ENCODE measurements at regions not wholly inside any gene's neighbourhood (a gene's known extent, or its start where the extent isn't known, plus 50 kb on each side); places are given as distances from the start of the nearest gene placed in this dataset.

DNA sequence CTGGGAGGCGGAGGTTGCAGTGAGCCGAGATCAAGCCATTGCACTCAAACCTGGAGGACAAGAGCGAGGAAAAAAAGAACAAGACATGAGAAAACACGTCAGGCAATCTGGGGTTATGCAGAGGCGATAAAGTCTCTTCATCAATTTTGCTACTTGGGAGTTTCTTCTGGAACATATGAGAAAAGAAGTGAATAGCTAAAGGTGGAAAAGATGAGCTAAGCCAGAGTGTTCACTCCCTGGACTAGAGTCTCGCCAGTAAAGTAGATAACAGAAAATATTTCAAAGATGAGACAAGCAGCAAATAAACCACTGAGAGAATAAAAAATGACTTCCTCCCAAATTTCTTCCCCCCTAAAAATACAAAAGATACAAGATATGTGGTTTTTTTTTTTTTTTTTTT lies 188.4 kb upstream of the HES1 start:
- Histone ChIP-seq H3K9me3 (ENCODE audit: control insufficient read depth in 1 of 2, insufficient read depth in 1 of 2, low read depth in 1 of 2, low read length in 2 of 2) (no peaks in the 10 kb centered on the region), H3K4me1 (ENCODE audit: control insufficient read depth in 1 of 2, insufficient read depth in 2 of 2, low read length in 2 of 2) (peaks cover 14 to 48% of the 10 kb centered on the region in 2 experiments), H3K4me3 (replicated peaks in 1 of 2; ENCODE audit: low read depth in 1 of 2, low read length in 2 of 2) (no peak overlapping the region), H3K9me2 (ENCODE audit: insufficient read depth) (no peaks in the 10 kb centered on the region), H3K9ac (ENCODE audit: low read length) (no peak overlapping the region), H3K27ac (ENCODE audit: low read depth, low read length) (no peak overlapping the region), H4K20me1 (ENCODE audit: insufficient read depth) (no peaks in the 10 kb centered on the region), H3K4me2 (ENCODE audit: low read length) (peak overlapping the region; percentile 43), H3K79me2 (ENCODE audit: insufficient read depth, low read length) (no peaks in the 10 kb centered on the region), H3K27me3 (ENCODE audit: insufficient read depth, low read length) (peaks cover 8% of the 10 kb centered on the region; the same call in 1 of the 2 replicates), H2AFZ (ENCODE audit: low read depth, low read length, poor library complexity, severe bottlenecking) (no peak overlapping the region), H3K36me3 (ENCODE audit: control insufficient read depth in 1 of 2, insufficient read depth in 2 of 2, low read length in 2 of 2) (no peaks in the 10 kb centered on the region)
- intact Hi-C loops (cut with micrococcal nuclease) = no loop called here
- POLR2A ChIA-PET = interaction anchor here (0.7 kb wide), 1 partner anchor 311 kb away, joined by 4 read pairs; no protein-coding TSS in a partner anchor
- TF ChIP-seq, protein P1, sequence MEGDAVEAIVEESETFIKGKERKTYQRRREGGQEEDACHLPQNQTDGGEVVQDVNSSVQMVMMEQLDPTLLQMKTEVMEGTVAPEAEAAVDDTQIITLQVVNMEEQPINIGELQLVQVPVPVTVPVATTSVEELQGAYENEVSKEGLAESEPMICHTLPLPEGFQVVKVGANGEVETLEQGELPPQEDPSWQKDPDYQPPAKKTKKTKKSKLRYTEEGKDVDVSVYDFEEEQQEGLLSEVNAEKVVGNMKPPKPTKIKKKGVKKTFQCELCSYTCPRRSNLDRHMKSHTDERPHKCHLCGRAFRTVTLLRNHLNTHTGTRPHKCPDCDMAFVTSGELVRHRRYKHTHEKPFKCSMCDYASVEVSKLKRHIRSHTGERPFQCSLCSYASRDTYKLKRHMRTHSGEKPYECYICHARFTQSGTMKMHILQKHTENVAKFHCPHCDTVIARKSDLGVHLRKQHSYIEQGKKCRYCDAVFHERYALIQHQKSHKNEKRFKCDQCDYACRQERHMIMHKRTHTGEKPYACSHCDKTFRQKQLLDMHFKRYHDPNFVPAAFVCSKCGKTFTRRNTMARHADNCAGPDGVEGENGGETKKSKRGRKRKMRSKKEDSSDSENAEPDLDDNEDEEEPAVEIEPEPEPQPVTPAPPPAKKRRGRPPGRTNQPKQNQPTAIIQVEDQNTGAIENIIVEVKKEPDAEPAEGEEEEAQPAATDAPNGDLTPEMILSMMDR (IDR thresholded peaks at IDR 0.05 in 2 of 3, conservative IDR thresholded peaks at IDR 0.05 in 1 of 3; ENCODE audit: borderline replicate concordance in 1 of 3, insufficient read depth in 1 of 3, low read depth in 2 of 3, low read length in 2 of 3) = no peak
- TF ChIP-seq, protein P2, sequence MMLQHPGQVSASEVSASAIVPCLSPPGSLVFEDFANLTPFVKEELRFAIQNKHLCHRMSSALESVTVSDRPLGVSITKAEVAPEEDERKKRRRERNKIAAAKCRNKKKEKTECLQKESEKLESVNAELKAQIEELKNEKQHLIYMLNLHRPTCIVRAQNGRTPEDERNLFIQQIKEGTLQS (IDR thresholded peaks at IDR 0.05) = no peak
- TF ChIP-seq SP1 (IDR thresholded peaks at IDR 0.05; ENCODE audit: low read depth) (no peak), CEBPB (IDR thresholded peaks at IDR 0.05; ENCODE audit: low read depth) (no peak), TCF7L2 (IDR thresholded peaks at IDR 0.05; ENCODE audit: borderline replicate concordance, extremely low read depth, insufficient read depth, insufficient read length) (no peak)
- TF ChIP-seq, protein P3, sequence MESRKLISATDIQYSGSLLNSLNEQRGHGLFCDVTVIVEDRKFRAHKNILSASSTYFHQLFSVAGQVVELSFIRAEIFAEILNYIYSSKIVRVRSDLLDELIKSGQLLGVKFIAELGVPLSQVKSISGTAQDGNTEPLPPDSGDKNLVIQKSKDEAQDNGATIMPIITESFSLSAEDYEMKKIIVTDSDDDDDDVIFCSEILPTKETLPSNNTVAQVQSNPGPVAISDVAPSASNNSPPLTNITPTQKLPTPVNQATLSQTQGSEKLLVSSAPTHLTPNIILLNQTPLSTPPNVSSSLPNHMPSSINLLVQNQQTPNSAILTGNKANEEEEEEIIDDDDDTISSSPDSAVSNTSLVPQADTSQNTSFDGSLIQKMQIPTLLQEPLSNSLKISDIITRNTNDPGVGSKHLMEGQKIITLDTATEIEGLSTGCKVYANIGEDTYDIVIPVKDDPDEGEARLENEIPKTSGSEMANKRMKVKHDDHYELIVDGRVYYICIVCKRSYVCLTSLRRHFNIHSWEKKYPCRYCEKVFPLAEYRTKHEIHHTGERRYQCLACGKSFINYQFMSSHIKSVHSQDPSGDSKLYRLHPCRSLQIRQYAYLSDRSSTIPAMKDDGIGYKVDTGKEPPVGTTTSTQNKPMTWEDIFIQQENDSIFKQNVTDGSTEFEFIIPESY (IDR thresholded peaks at IDR 0.05; ENCODE audit: extremely low read depth, insufficient replicate concordance, low read length) = no peak
- TF ChIP-seq, protein P4, sequence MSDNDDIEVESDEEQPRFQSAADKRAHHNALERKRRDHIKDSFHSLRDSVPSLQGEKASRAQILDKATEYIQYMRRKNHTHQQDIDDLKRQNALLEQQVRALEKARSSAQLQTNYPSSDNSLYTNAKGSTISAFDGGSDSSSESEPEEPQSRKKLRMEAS (IDR thresholded peaks at IDR 0.05) = no peak
- BruUV-seq (replicated peaks) = no TSS peak
- RAD21 ChIA-PET (ENCODE audit: low non-redundant PET in 1 of 2, low total read pairs in 2 of 2, uncharacterized antibody in 2 of 2, unreplicated experiment in 2 of 2) = no interaction called here
- no peak for ATAC-seq
- CTCF ChIA-PET = no interaction called here
- no peak for DNase-seq (ENCODE audit: low read depth, low spot score)
